Spleen (tissue), 7 donors: ENCODE measurements at regions not wholly inside any gene's neighbourhood (a gene's known extent, or its start where the extent isn't known, plus 50 kb on each side); places are given as distances from the start of the nearest gene placed in this dataset.

Experiments used
- POLR2A ChIP-seq, 3 donors: fragments of 450-650 bp; IDR thresholded peaks; one replicate each; pipeline ENCODE4 v1.5.1; 2017; ENCODE audit warnings: antibody characterized with exemption in 3 of 3, mild to moderate bottlenecking in 1 of 3
- POLR2AphosphoS5 ChIP-seq, 3 donors: sonication (generic); formaldehyde crosslinking; IDR thresholded peaks; one replicate each; pipeline ENCODE4 v1.5.1; 2017; ENCODE audit warnings: antibody characterized with exemption in 3 of 3
- TF ChIP-seq, protein P1 (sequence below), 11 experiments: fragments of 200-600 bp in 7 of 11; fragments of 450-650 bp in 4 of 11; sonication (generic) in 4 of 11; IDR thresholded peaks in 8 of 11; conservative IDR thresholded peaks in 3 of 11; 1 replicate in 7 of 11; 2 replicates in 4 of 11; pipeline versions ENCODE4 v1.4.0 to v1.8.0; 2016 to 2021; ENCODE audit warnings: antibody characterized with exemption in 11 of 11, inconsistent platforms in 4 of 11, mild to moderate bottlenecking in 1 of 11
- donor health status: DM: no; HTN: no; CAD: no; lungs with moderate emphysema.
- donor health status: DM: no; HTN: no; CAD: no.
- donor health status: DM: no; HTN: no; CAD: no.

DNA sequence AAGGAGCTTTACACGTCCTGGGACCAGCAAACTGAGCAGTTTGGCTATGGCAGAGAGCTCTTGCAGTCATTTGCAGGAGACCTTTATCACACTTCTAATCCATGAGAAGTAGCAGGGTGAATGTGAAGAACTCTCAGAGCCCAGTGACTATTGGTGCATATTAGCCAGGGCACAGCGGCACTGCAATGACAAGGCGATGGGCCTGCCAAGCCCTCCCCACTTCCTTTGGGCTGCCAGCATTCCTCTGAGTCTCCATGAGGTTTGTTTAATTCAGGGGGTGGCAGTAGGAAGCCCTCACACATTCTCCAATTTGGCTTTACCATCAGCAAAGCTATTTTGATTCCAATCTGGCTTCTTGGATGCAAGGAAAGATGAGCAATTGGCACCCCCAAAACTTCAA lies 79.2 kb upstream of the TSPAN7 start:
- TF ChIP-seq POLR2AphosphoS5 (IDR thresholded peaks at IDR 0.05) (no peak), POLR2A (IDR thresholded peaks at IDR 0.05) (no peak)
- TF ChIP-seq, protein P1, sequence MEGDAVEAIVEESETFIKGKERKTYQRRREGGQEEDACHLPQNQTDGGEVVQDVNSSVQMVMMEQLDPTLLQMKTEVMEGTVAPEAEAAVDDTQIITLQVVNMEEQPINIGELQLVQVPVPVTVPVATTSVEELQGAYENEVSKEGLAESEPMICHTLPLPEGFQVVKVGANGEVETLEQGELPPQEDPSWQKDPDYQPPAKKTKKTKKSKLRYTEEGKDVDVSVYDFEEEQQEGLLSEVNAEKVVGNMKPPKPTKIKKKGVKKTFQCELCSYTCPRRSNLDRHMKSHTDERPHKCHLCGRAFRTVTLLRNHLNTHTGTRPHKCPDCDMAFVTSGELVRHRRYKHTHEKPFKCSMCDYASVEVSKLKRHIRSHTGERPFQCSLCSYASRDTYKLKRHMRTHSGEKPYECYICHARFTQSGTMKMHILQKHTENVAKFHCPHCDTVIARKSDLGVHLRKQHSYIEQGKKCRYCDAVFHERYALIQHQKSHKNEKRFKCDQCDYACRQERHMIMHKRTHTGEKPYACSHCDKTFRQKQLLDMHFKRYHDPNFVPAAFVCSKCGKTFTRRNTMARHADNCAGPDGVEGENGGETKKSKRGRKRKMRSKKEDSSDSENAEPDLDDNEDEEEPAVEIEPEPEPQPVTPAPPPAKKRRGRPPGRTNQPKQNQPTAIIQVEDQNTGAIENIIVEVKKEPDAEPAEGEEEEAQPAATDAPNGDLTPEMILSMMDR (IDR thresholded peaks at IDR 0.05 in 8 of 11, conservative IDR thresholded peaks at IDR 0.05 in 3 of 11) = no peak
